Esophagus muscularis mucosa (tissue), 4 donors: ENCODE measurements at regions not wholly inside any gene's neighbourhood (a gene's known extent, or its start where the extent isn't known, plus 50 kb on each side); places are given as distances from the start of the nearest gene placed in this dataset.

ENCODE experiments used
- DNase-seq: peaks from one replicate; pipeline ENCODE4 v3.0.0-alpha.2; 2017; ENCODE audit errors: extremely low spot score
- H3K27ac ChIP-seq, 4 donors: fragments of 200-600 bp; sonication (generic); replicated peaks in 1 of 4; 1 replicate in 3 of 4; 2 replicates in 1 of 4; pipeline ENCODE4 v1.5.1; 2016 to 2019; ENCODE audit warnings: mild to moderate bottlenecking in 1 of 4
- H3K27me3 ChIP-seq, 4 donors: fragments of 200-600 bp; sonication (generic); one replicate each; pipeline versions ENCODE4 v1.5.1 to v1.6.0; 2016 to 2019
- H3K36me3 ChIP-seq, 4 donors: fragments of 200-600 bp; sonication (generic); one replicate each; pipeline ENCODE4 v1.5.1; 2016 to 2019
- H3K4me1 ChIP-seq, 4 donors: fragments of 200-600 bp; sonication (generic); one replicate each; pipeline ENCODE4 v1.5.1; 2016 to 2019
- H3K4me3 ChIP-seq, 4 donors: fragments of 200-600 bp; sonication (generic); 1 replicate in 2 of 4; 2 replicates in 2 of 4; pipeline ENCODE4 v1.5.1; 2016 to 2019; ENCODE audit warnings: mild to moderate bottlenecking in 4 of 4, moderate library complexity in 1 of 4
- H3K9me3 ChIP-seq, 4 donors: fragments of 200-600 bp; sonication (generic); 1 replicate in 3 of 4; 2 replicates in 1 of 4; pipeline ENCODE4 v1.5.1; 2016 to 2019
- EP300 ChIP-seq: sonication (generic); formaldehyde crosslinking; IDR thresholded peaks from one replicate; pipeline ENCODE4 v1.6.1; 2017; ENCODE audit warnings: antibody characterized with exemption
- POLR2A ChIP-seq: fragments of 450-650 bp; IDR thresholded peaks from one replicate; pipeline ENCODE4 v1.6.1; 2017; ENCODE audit warnings: antibody characterized with exemption, moderate library complexity, mild to moderate bottlenecking, low read depth
- POLR2AphosphoS5 ChIP-seq, 2 donors: sonication (generic); formaldehyde crosslinking; IDR thresholded peaks; one replicate each; pipeline ENCODE4 v1.6.1; 2017; ENCODE audit warnings: antibody characterized with exemption in 2 of 2
- WGBS: methylation state at CpG from one replicate; pipeline ENCODE4 v1.1.5; 2018; 5-methylcytosine and 5-hydroxymethylcytosine counted together
- intact Hi-C: fragments of 100-400 bp; cut with DNase I; formaldehyde crosslinking; loops from one replicate; pipeline ENCODE4 v1.15.1; 2023
- small RNA-seq, 3 donors: library from RNA; depleted of rRNA; stranded (forward); fragments of <200 nt; gene quantifications; one replicate each; pipeline ENCODE3, GENCODE V24; 2016
- TF ChIP-seq, protein P1 (sequence below), 3 experiments: fragments of 200-600 bp in 2 of 3; fragments of 450-650 bp in 1 of 3; sonication (generic) in 2 of 3; IDR thresholded peaks; one replicate each; pipeline ENCODE4 v1.5.1; 2017 to 2019; ENCODE audit warnings: antibody characterized with exemption in 3 of 3, mild to moderate bottlenecking in 2 of 3, moderate library complexity in 1 of 3

DNA sequence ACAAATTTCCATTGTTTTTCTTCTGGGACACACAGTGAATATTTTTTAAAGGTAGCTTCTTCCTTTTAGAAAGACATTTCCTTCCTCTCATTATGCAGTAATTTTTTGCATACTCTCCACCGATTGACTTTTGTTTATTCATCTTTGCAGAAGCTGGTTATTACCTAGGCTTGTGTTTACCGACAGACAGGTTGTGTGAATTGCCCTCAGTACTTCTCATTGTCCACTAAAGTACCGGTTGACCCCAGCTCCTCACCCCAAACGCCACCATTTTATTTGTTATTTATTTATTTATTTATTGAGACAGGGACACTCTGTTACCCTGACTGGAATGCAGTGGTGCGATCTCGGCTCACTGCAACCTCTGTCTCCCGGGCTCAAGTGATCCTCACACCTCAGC, 63.4 kb upstream of the MYL2 start:
- no peaks in the 10 kb centered on the region for H3K36me3 ChIP-seq
- H3K27me3 ChIP-seq: peaks cover 0 to 45% (median 0%) of the 10 kb centered on the region in 4 donors
- DNase-seq: no peak
- H3K4me3 ChIP-seq: no peak overlapping the region
- no peaks in the 10 kb centered on the region for H3K9me3 ChIP-seq
- TF ChIP-seq POLR2AphosphoS5 (IDR thresholded peaks at IDR 0.05): no peak
- TF ChIP-seq, protein P1, sequence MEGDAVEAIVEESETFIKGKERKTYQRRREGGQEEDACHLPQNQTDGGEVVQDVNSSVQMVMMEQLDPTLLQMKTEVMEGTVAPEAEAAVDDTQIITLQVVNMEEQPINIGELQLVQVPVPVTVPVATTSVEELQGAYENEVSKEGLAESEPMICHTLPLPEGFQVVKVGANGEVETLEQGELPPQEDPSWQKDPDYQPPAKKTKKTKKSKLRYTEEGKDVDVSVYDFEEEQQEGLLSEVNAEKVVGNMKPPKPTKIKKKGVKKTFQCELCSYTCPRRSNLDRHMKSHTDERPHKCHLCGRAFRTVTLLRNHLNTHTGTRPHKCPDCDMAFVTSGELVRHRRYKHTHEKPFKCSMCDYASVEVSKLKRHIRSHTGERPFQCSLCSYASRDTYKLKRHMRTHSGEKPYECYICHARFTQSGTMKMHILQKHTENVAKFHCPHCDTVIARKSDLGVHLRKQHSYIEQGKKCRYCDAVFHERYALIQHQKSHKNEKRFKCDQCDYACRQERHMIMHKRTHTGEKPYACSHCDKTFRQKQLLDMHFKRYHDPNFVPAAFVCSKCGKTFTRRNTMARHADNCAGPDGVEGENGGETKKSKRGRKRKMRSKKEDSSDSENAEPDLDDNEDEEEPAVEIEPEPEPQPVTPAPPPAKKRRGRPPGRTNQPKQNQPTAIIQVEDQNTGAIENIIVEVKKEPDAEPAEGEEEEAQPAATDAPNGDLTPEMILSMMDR (IDR thresholded peaks at IDR 0.05): no peak
- TF ChIP-seq EP300: no peak
- no peak for TF ChIP-seq POLR2A
- no peak overlapping the region for H3K27ac ChIP-seq
- 73% methylated on average over 7 of the region's 7 CpGs for WGBS
- H3K4me1 ChIP-seq: no peaks in the 10 kb centered on the region
- intact Hi-C loops: no loop called here

GRCh38 chr12:110972866-110973265, 52.5 kb upstream of the MYL2 start:
- intact Hi-C loops: no loop called here
- DNase-seq: no peak
- Histone ChIP-seq H3K4me3 (no peak overlapping the region), H3K27ac (no peak overlapping the region), H3K4me1 (no peaks in the 10 kb centered on the region), H3K27me3 (peaks cover 0 to 12% (median 1%) of the 10 kb centered on the region in 4 donors), H3K36me3 (no peaks in the 10 kb centered on the region), H3K9me3 (peaks cover 0 to 9% (median 4%) of the 10 kb centered on the region in 4 donors)
- 89% methylated on average over 3 of the region's 3 CpGs for WGBS
- TF ChIP-seq, protein P1 (IDR thresholded peaks at IDR 0.05): no peak
- TF ChIP-seq EP300 (no peak), POLR2A (no peak), POLR2AphosphoS5 (IDR thresholded peaks at IDR 0.05) (no peak)

DNA sequence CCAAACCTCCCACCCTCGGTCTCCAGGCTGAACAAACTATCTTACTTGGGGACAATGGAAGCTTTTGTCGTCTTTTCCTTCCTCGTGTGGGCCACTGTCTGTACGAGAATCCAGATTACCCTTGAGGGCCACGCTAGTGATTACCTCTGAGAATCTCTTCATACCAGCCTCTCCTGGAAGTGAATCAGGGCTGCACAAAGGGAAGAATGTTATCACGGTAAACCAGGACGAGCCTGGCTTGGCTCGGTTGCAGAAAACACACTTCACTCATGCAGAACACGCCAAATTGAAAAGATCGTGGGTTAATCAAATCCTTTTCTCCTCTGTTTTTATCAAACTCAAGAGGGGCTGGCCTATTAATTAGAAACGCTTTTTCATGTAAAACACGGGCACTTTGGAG, 51.6 kb upstream of the MYL2 start:
- Histone ChIP-seq H3K4me1 (no peaks in the 10 kb centered on the region), H3K27ac (no peak overlapping the region), H3K9me3 (peaks cover 0 to 9% (median 4%) of the 10 kb centered on the region in 4 donors), H3K4me3 (no peak overlapping the region), H3K27me3 (peaks cover 0 to 18% (median 1%) of the 10 kb centered on the region in 4 donors), H3K36me3 (no peaks in the 10 kb centered on the region)
- WGBS: 81% methylated on average over 12 of the region's 12 CpGs
- intact Hi-C loops: no loop called here
- no peak for DNase-seq
- TF ChIP-seq, protein P1 (IDR thresholded peaks at IDR 0.05): no peak
- TF ChIP-seq EP300: no peak
- TF ChIP-seq POLR2AphosphoS5 (IDR thresholded peaks at IDR 0.05): no peak

- WGBS: 80% methylated on average over 1 of the region's 1 CpG
- Histone ChIP-seq H3K36me3 (no peaks in the 10 kb centered on the region), H3K4me3 (no peak overlapping the region), H3K4me1 (no peaks in the 10 kb centered on the region), H3K9me3 (peaks cover 0 to 9% (median 4%) of the 10 kb centered on the region in 4 donors), H3K27me3 (peaks cover 0 to 24% (median 1%) of the 10 kb centered on the region in 4 donors), H3K27ac (no peak overlapping the region)
- intact Hi-C loops: no loop called here
- DNase-seq: no peak
- TF ChIP-seq POLR2AphosphoS5 (IDR thresholded peaks at IDR 0.05) (no peak), EP300 (no peak), POLR2A (no peak)
- TF ChIP-seq, protein P1 (IDR thresholded peaks at IDR 0.05): no peak
Observed at GRCh38 chr12:110971189-110971920, 51.0 kb upstream of the MYL2 start.

Small RNAs in the stretch of these regions (small RNA-seq; reads per million reads assigned to genes)
- gene MIR6760: 0 reads per million in 3 donors
